GM21367 (cell line): ENCODE measurements at regions not wholly inside any gene's neighbourhood (a gene's known extent, or its start where the extent isn't known, plus 50 kb on each side); places are given as distances from the start of the nearest gene placed in this dataset.
"Not testable (repeated sequence)": the region's sequence is repeated elsewhere in the genome, so short reads cannot be mapped to it uniquely, and the experiment has no call there.

Experiments used
- ATAC-seq: cut with Tn5 transposase; IDR thresholded peaks from one replicate; pipeline ENCODE4 v1.9.1; 2021; ENCODE audit not compliant: unreplicated experiment

DNA sequence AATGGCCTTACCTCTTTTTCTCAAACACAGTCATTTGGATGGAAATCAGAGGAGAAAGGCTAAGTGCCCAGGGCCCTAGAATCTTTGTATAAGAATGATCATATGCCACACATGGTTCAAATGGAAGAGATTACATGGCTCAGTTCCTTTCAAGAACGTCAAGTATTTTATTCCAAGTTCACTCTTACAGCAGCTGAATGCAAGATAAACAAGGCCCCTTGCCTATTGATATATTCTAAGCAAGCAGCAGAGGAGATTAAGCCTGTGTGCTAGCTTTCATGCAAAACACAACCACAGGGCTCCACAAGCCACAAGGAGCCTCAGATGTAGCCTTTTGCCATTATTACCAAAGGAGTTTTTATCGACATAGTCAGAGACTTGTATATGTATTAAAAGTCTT lies 55.3 kb upstream of the SLCO6A1 start:
- ATAC-seq, result no peak

DNA sequence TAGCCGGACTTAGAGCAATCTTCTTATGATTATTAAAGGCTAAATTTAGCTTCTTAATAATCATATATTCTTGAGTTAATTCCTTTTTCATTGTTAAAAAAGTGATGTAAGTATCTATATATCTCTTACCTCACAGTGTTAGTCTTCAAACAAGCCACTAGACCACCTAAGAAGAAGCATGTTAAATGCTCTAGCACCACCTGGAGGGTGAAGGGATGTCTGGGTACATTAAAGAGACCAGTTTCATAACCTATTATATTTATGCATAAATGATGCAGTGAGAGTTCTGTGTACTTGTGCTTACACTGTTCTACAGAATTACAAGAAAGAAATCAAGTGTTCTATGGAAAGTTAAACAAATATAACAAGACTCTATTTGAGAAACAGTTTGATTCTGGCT lies 55.9 kb upstream of the SLCO6A1 start:
- ATAC-seq, result no peak

DNA sequence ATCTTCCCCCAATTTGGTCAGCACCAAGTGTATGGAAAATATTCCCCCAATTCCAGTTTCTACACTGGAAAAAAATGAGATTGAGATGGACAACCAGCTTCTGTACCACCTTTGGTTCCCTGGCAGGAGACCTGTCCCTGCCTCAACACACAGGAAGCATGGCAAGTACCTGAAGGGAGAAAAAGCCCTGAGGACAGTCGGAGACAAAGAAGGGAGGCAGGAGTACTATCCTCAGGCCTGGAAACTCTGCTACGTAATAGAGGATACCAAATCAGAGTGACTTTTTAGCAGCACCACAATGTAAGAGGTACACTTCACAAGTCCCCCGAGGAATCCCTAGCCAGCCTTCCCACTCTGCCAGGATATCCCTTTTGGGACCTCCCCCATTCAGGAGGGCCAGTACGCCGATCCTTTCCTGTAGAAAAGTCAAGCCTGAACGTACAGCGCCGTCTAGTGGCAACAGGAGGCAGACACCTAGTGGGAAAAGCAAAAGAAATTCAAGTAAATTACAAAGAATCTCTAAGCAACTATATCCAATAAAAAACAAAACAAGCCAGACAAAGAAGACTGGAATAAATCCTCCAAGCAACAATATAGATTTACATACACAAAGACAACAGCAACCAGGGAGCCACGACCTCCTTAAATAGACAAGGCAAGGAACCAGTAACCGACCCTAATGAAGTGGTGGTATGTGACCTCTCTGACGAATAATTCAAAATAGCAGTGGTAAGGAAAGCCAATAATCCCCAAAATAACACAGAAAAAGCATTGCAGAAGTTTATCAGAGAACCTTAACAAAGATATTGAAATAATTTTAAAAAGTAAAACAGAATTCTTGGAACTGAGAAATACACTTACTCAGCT lies 63.3 kb upstream of the SLCO6A1 start:
- ATAC-seq, result peak; percentile 89

DNA sequence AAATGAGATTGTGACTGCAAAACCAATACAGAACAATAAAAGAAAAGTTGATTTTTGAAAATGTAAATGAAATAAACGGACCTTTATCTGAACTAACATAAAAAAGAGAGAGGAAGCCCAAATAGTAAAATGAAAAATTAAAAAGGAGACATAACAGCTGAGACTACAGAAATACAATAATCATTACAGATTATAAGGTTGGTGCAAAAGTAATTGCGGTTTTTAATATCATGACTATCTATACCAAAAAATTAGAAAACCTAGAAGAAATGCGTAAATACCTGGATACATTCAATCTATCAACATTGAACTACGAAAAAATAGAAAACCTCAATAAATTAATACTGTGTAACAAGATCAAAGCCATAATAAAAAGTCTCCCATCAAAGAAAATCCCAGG lies 71.9 kb upstream of the SLCO6A1 start:
- ATAC-seq, result no peak

DNA sequence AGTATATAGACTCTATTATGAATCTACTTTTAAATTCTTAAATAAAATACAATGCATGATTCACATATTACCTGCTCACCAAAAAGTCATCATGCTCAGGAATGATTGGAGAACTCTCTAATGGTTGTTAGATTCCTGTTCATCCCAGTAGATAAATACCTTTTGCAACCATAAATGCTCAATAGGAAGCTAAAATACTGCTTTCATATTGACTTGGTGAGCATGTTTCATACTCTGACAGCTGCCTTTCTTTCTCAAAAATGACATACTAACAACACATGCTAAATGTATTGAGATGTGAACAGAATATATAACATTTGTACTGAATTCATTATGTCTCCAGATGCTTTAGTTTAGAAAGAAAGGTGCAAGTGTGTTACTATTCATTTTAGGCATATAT lies 79.6 kb upstream of the SLCO6A1 start:
- ATAC-seq, result no peak

DNA sequence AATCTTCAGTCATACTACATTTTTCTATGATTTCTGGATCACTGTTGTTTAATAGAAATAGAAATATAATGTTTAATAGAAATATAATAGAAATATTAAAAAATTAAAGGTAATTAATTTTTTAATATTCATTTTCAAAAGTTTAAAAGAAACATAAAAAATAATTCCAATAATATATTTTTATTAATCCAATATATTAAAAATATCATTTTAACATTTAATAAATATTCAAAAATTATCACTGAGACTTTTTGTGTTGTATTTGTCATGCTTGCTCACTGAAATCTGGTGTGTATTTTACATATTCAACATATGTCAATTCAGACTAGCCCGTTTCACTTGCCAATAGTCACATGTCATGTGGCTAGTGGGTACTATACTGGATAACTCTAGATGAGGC lies 80.6 kb upstream of the SLCO6A1 start:
- no peak for ATAC-seq

DNA sequence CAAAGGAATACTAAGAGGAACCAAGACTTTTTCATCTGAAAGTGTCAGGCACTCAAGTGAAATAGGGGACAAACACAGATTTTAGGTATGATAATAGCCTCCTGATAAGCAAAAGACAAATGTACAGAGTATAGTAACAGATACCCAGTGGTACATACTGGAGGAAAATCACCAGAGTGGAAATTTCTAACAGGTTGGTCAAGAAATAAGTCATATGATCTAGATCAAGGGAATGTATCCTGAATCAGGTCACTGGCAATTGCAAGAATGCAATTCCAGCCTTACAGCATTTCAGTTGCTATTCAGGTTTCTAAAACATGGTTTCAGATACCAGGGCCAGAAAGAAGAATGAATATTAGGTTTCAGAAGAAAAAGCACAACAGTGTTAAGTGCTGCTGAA lies 82.2 kb upstream of the SLCO6A1 start:
- ATAC-seq, result no peak

DNA sequence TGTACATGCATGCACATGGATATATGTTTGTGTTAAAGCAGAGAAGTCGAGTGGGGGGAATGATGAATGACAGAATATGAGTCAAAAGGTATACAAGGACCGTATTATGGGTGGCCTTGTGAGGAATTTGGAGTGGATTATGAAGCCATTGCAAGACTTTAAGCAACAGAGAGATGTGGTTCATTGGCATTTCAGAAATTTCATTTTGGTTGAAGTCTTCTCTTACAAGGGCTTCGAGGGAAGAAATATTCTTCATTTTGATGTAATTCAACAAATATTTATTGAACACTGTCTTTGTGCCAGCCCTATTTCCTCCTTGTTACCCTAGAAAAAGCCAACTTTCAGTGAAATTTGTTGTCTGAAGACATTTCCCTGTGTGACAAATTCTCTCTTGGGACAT lies 83.9 kb upstream of the SLCO6A1 start:
- ATAC-seq, result no peak

DNA sequence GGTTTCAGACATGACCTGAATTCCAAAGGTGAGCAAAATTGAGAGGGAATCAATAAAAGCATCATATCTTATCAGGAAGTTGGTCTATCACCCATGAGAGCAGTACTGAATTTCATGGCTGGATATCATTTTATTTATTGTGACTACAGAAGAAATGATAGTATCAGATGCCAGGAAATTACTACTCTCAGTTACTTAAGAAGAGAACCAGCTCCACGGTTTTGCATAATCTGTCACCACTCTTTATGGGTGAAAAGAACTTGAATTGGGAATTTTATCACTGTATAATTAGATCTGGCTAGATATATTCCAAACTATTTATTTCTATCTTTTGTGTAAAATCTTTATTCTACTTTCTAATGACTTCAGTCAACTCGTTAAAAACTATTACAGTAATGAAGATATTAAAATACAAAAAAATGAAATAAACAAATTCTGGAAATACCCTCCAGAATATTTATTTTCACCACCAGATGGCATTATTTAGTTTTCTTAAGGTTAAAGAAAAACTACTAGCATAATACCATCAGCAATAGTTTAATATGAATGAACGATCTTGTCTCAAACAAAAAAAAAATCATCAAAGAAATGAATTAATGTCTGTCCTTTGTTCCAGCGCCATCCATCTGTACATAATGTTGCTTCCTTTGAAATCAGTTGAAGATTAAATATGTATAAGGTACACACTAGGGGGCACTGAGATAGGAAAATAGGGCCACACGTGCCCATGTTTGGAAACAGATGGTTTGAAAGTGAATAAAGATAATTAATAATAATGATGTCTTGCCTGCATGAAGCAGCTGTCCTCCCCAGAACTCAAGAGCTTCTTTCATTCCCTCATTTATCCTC lies 84.7 kb upstream of the SLCO6A1 start:
- ATAC-seq, result peak; percentile 45

DNA sequence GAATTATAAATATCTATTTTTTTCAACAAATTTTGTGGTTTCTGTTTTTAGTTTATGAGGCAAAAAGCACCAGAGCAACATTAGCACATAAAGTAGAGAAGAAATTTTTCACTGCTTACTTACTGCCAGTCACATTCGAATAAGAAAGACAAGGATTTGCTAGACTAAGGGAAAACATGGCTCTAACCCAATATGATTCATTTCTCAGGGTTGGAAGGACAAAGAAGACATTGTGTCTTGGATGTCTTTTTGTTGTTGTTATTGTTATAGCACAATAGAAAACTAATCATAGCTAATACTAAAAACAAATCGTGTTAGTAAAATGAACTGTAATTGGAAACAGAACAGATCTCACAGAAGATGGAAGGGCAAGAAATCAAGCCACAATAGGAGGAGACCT lies 90.9 kb upstream of the SLCO6A1 start:
- ATAC-seq, result no peak

DNA sequence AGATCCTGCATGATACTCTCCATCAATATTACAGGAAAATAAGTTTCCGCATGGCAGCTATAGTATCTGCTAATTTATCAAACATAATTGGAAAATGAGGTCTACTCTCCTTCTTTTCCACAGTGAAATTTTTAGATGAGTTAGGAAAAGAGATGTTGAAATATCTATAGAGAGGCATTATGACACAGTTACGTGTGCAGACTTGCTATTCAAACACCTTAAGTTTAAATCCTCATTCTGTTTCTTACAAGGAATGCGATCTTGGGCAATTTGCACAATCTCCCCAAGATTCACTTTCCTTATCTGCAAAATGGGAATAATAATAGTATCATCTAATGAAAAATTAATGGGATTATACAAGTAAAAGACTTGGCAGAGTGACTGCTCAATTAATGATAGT lies 91.7 kb upstream of the SLCO6A1 start:
- no peak for ATAC-seq

DNA sequence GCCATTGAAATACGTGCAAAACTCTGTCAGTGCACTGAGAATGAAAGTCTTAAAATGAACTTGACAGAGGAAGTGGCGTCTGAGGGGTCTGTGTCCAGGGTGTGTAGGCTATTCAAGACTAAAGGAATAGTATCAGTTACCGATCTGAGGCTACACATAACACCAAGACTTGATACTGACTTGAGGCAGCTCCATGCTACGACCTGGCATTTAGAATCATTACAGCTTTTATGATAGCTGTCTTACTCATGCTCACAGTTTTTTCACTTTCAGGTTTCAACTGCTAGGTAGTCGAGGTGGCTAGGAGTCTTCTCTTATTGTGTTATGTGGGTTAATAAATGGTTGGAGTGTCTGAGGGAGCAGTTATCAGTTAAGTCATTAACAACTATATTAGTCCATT lies 92.8 kb upstream of the SLCO6A1 start:
- ATAC-seq, result peak; percentile 90

DNA sequence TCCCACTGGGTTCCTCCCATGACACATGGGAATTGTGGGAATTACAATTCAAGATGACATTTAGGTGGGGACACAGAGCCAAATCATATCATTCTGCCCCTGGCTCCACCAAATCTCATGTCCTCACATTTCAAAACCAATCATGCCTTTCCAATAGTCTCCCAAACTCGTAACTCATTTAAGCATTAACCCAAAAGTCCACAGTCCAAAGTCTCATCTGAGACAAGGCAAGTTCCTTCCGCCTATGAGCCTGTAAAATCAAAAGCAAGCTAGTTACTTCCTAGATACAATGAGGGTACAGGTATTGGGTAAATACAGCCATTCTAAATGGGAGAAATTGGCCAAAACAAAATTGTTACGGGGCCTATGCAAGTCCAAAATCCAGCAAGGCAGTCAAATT lies 93.8 kb upstream of the SLCO6A1 start:
- not testable (repeated sequence) for ATAC-seq

DNA sequence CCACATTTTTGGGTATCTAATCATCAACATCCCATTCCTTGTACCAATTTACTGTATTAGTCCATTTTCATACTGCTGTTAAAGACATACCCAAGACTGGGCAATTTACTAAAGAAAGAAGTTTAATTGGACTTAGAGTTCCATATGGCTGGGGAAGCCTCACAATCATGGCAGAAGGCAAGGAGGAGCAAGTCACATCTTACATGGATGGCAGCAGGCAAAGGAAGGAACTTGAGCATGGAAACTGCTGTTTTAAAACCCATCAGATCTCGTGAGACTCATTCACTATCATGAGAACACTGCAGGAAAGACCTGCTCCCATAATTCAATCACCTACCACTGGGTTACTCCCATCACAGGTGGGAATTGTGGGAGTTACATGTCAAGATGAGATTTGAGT lies 95.4 kb upstream of the SLCO6A1 start:
- no peak for ATAC-seq

DNA sequence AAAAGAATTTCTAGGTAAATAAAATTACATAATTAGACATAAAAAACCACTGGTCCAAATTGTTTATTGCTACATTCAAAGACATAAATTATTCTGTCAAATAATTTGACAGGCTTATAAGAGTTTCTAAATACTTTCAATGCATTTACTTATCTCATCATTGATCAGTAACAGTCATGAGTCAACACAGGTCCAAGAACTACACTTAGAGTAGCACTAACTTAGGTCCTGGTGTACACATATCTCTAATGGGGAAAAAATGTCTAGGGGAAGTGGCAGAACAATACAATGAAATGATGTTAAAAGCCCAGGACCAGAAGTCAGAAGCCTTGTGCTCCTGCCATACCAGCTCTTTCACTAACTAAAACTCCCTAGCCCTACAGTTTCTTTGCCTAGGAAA lies 96.5 kb upstream of the SLCO6A1 start:
- no peak for ATAC-seq

DNA sequence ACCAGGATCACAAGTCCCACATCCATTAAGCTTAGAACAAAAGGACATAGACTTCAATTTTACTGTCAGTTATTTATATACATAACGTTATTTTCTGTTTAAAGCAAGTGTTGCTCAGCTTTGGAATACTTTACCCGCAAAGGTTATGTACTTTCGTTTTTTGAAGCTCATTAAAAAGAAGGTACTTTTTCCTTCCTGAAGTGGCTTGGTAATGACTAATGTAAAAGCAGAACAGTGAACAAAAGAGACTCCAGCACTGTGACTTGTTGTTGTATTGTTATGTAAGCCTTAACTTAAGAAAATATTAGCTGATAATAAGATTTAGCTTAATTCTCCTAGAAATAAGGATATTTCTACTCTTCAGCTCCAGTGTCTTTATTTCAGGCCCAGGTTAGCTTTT lies 97.3 kb upstream of the SLCO6A1 start:
- peak; percentile 49 for ATAC-seq

DNA sequence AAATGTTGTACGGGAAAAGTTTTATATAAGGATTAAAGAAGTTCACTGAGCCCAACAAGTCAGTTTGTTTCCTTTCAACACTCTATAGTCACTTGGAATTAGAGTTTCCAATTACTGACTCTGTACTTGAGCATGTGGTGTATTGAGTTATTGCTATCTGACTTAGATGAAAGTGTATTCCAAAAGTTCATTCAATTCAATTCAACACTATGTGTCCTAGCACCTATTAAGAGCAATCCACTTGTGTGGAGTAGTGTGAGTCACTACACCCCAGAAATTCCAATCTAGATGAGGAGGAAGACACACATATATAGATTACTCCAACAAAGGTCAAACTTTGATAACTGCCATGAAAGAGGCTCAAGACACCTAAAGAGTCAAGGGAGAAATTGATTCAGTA lies 98.2 kb upstream of the SLCO6A1 start:
- ATAC-seq, result no peak

DNA sequence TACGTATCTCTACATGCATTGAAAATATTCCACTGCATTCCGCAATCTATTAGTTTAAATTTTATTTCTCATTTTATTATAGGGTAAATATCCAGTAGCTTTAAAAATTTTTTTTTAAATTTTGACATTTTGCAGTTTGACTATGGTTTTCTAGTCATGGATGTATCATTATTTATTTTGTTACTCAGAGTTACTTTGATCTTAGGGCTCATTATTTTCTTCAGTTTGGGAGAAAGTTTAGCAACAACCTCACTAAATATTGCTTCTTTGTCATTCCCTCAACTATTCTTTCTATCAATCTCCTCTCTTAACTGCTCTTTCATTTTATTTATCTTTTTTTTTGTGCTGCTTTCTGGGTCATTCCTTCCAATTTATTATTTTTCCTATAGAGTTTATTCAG lies 100.5 kb upstream of the SLCO6A1 start:
- ATAC-seq, result no peak

DNA sequence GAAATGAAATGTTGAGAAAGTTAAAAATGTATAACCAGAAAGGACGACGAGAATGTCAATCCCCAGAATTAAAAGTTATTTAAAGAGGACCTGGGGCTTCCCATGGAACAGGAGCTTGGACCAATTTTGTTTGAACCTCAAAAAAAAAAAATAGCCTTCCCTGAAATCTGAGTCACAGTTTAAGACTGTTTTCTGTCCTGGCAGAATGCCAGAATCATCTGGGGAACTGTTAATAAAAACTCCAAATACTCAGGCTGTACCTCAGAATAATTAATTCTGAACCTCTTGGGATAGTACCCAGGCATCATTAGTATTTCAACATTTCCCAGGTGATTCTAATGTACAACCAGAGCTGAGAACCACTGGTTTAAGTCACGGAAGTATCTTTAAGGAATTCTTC lies 102.2 kb upstream of the SLCO6A1 start:
- ATAC-seq, result no peak

DNA sequence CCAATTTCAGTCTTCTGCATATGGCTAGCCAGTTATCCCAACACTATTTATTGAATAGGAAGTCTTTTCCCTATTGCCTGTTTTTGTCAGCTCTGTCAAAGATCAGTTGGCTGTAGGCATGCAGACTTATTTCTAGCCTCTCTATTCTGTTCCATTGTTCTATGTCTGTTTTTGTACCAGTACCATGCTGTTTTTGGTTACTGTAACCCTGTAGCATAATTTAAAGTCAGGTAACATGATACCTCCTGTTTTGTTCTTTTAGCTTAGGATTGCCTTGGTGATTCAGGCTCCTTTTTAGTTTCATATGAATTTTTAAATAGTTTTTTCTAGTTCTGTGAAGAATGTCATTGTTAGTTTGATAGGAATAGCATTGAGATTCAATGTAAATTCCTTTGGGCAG lies 104.9 kb upstream of the SLCO6A1 start:
- ATAC-seq, result no peak

DNA sequence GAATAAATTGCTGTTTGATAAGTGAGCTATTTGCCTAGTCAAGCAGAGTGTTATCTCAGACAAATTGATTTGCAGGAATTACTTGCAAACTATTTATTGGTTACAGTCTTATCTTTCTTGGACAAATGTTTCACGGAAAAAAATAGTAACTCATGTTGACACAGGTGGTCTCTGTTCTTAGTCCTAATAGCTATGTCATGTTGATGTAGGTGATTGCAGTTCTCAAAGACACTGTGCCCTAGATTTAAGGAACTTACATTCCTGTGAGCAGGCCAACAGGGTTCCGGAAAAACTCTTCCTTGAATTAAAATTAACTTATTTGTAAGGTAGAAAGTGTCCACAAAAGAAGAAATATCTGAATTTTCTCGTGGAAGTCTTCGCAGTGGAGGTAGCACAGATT lies 109.6 kb upstream of the SLCO6A1 start:
- ATAC-seq, result no peak

DNA sequence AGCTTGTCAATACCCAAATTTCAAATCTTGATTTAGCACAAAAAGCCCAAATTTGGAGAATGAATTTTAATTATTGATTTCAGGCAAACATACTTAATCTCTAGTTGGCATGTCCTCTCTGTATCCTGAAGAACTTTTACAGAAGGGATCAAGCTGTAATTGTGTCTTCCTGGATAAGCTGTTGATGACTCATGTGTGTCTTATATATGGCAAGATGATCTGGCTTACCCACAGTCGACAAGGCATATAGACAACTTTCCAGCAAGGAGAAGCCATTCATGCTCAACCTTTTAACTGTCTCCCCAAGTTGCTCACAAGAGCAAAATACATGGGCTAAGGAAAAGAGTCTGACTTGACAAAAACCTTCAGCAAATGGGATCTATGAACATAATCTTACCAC lies 112.5 kb upstream of the SLCO6A1 start:
- no peak for ATAC-seq
